ENCODE measurements at regions not wholly inside any gene's neighbourhood (a gene's known extent, or its start where the extent isn't known, plus 50 kb on each side); places are given as distances from the start of the nearest gene placed in this dataset.
A peak's percentile ranks its signal among the peaks of the same experiment; 100 is the strongest.

DNA sequence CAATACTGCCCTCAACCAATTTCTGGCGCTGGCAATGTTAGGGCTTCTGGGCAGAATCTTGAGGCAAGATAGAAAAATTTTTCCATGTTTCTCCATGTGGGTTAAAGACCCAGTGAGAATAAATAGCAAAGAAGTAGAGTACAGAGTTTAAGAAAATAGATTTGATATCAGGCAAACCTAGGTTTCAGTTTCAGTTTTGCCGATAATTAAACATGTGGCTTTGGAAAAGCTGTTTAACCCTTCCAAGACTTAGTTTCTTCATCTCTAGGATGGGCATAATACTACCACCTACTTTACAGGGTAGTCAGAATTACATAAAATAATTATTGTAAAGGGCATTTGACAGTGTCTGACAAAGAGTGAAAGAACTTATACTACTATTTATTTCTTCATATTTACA, 360.4 kb downstream of the PCNX1 start:
- Histone ChIP-seq H3K9me2 (ENCODE audit: insufficient read depth, low read length) (no peaks in the 10 kb centered on the region; the same call in 1 of the 2 replicates), H3K79me2 (ENCODE audit: insufficient read depth, low read depth, low read length) (no peaks in the 10 kb centered on the region), H3K27ac (ENCODE audit: low read depth, low read length, poor library complexity, severe bottlenecking) (no peak overlapping the region), H3K36me3 (ENCODE audit: insufficient read depth, low read length) (no peaks in the 10 kb centered on the region), H3K4me3 (ENCODE audit: low read depth, low read length, poor library complexity, severe bottlenecking) (no peak overlapping the region), H3K4me1 (ENCODE audit: insufficient read depth, low read length, poor library complexity, severe bottlenecking) (no peaks in the 10 kb centered on the region), H3K9me3 (ENCODE audit: low read length) (no peaks in the 10 kb centered on the region), H4K20me1 (ENCODE audit: insufficient read depth, low read length) (no peaks in the 10 kb centered on the region), H3K4me2 (ENCODE audit: low read length) (0 out of 2 replicates have a peak overlapping the region, but pooled peaks have one; percentile 25), H2AFZ (ENCODE audit: low read length) (no peak overlapping the region)
- TF ChIP-seq CTCF (conservative IDR thresholded peaks at IDR 0.05; ENCODE audit: low read length) (no peak), EZH2phosphoT487 (IDR thresholded peaks at IDR 0.05; ENCODE audit: borderline replicate concordance, low read depth, low read length) (no peak)
- CTCF ChIA-PET (ENCODE audit: unreplicated experiment) = no interaction called here
- POLR2A ChIA-PET = no interaction called here
- intact Hi-C loops (cut with micrococcal nuclease; ENCODE audit: unreplicated experiment) = no loop called here
- no peak for DNase-seq (ENCODE audit: low spot score)
- BruUV-seq (replicated peaks) = no TSS peak

DNA sequence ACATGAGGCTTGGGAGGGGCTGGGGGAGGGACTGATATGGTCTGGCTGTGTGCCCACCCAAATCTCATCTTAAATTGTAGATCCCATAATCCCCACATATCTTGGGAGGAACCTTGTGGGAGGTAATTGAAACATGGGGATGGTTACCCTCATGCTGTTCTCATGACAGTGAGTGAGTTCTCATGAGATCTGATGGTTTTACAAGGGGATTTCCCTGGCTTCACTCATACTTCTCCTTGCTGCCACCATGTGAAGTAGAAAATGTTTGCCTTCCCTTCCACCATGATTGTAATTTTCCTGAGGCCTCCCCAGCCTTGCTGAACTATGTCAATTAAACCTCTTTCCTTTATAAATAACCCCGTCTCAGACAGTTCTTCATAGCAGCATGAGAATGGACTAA, 362.9 kb downstream of the PCNX1 start:
- DNase-seq (ENCODE audit: low spot score) = no peak
- intact Hi-C loops (cut with micrococcal nuclease; ENCODE audit: unreplicated experiment) = no loop called here
- ChIA-PET CTCF (ENCODE audit: unreplicated experiment) (no interaction called here), POLR2A (no interaction called here)
- no peak overlapping the region for H3K4me3 ChIP-seq (ENCODE audit: low read depth, low read length, poor library complexity, severe bottlenecking)
- BruUV-seq (replicated peaks) = no TSS peak
- H3K36me3 ChIP-seq (ENCODE audit: insufficient read depth, low read length) = no peaks in the 10 kb centered on the region
- no peaks in the 10 kb centered on the region; the same call in 1 of the 2 replicates for H3K9me2 ChIP-seq (ENCODE audit: insufficient read depth, low read length)
- no peak overlapping the region for H3K27ac ChIP-seq (ENCODE audit: low read depth, low read length, poor library complexity, severe bottlenecking)
- no peaks in the 10 kb centered on the region for H3K4me1 ChIP-seq (ENCODE audit: insufficient read depth, low read length, poor library complexity, severe bottlenecking)
- no peak for TF ChIP-seq CTCF (conservative IDR thresholded peaks at IDR 0.05; ENCODE audit: low read length)
- TF ChIP-seq EZH2phosphoT487 (IDR thresholded peaks at IDR 0.05; ENCODE audit: borderline replicate concordance, low read depth, low read length) = no peak
- H3K9me3 ChIP-seq (ENCODE audit: low read length) = no peaks in the 10 kb centered on the region
- no peaks in the 10 kb centered on the region for H4K20me1 ChIP-seq (ENCODE audit: insufficient read depth, low read length)
- H3K79me2 ChIP-seq (ENCODE audit: insufficient read depth, low read depth, low read length) = no peaks in the 10 kb centered on the region
- H3K4me2 ChIP-seq (ENCODE audit: low read length) = no peak overlapping the region
- H2AFZ ChIP-seq (ENCODE audit: low read length) = no peak overlapping the region

DNA sequence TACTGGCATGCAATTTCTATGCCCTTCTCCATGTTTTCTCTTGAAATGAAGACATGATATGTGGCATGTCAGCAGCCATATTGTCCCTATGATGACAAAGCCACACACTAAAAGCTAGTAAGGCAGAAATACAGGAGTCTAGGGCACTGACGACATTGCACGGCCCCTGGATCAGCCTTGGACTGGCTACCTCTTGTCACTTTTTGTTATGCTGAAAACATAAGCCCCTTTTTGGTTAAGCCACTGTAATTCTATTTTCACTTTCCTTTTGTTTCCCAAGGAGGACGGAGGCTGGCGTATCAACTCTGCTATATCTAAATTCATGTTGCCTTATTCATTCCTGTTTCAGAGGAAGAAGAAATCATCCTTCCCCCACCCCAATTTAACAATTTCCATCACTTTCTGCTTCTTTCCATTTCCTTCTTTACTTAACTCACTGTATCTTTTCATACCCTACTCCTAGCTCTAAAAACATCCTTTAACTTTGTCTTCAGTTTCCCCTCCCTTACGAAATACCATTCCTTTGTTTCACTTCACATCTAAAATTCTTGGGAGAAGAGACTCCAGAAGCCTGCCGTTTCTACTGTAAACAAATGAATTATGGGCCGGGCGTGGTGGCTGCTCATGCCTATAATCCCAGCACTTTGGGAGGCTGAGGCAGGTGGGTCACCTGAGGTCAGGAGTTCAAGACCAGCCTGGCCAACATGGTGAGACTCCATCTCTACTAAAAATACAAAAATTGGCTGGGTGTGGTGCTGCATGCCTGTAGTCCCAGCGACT, 364.1 kb downstream of the PCNX1 start:
- no peaks in the 10 kb centered on the region for H3K4me1 ChIP-seq (ENCODE audit: insufficient read depth, low read length, poor library complexity, severe bottlenecking)
- no peak overlapping the region for H3K4me3 ChIP-seq (ENCODE audit: low read depth, low read length, poor library complexity, severe bottlenecking)
- intact Hi-C loops (cut with micrococcal nuclease; ENCODE audit: unreplicated experiment) = no loop called here
- DNase-seq (ENCODE audit: low spot score) = no peak
- no TSS peak for BruUV-seq (replicated peaks)
- TF ChIP-seq CTCF (conservative IDR thresholded peaks at IDR 0.05; ENCODE audit: low read length) = no peak
- no peak for TF ChIP-seq EZH2phosphoT487 (IDR thresholded peaks at IDR 0.05; ENCODE audit: borderline replicate concordance, low read depth, low read length)
- H3K9me3 ChIP-seq (ENCODE audit: low read length) = no peaks in the 10 kb centered on the region
- H2AFZ ChIP-seq (ENCODE audit: low read length) = no peak overlapping the region
- no peaks in the 10 kb centered on the region for H3K79me2 ChIP-seq (ENCODE audit: insufficient read depth, low read depth, low read length)
- CTCF ChIA-PET (ENCODE audit: unreplicated experiment) = no interaction called here
- H3K4me2 ChIP-seq (ENCODE audit: low read length) = no peak overlapping the region
- no peaks in the 10 kb centered on the region for H4K20me1 ChIP-seq (ENCODE audit: insufficient read depth, low read length)
- POLR2A ChIA-PET = interaction anchor here (0.6 to 0.9 kb wide), 2 partner anchors 31 to 51 kb away, joined by 3 read pairs; no protein-coding TSS in a partner anchor
- no peaks in the 10 kb centered on the region for H3K36me3 ChIP-seq (ENCODE audit: insufficient read depth, low read length)
- no peak overlapping the region for H3K27ac ChIP-seq (ENCODE audit: low read depth, low read length, poor library complexity, severe bottlenecking)
- H3K9me2 ChIP-seq (ENCODE audit: insufficient read depth, low read length) = no peaks in the 10 kb centered on the region
